ENCODE measurements at regions not wholly inside any gene's neighbourhood (a gene's known extent, or its start where the extent isn't known, plus 50 kb on each side); places are given as distances from the start of the nearest gene placed in this dataset.
"Not testable (repeated sequence)": the region's sequence is repeated elsewhere in the genome, so short reads cannot be mapped to it uniquely, and the experiment has no call there.

GRCh38 chr14:105748204-105748578 lies 221.8 kb downstream of the TMEM121 start:
- no peak overlapping the region for H2AFZ ChIP-seq (ENCODE audit: low read length)
- no peaks in the 10 kb centered on the region for H3K27me3 ChIP-seq (ENCODE audit: control insufficient read depth, insufficient read depth, low read length)
- H3K4me2 ChIP-seq (ENCODE audit: extremely low read depth, insufficient read depth, low read length) = no peak overlapping the region
- H4K20me1 ChIP-seq (ENCODE audit: control insufficient read depth, extremely low read depth, insufficient read depth, low read length) = no peaks in the 10 kb centered on the region
- H3K9ac ChIP-seq (ENCODE audit: insufficient read depth, low read length) = no peak overlapping the region
- DNase-seq (ENCODE audit: low read depth in 2 of 2) = no peak
- no peak overlapping the region for H3K4me3 ChIP-seq (replicated peaks in 1 of 4; ENCODE audit: control extremely low read depth in 1 of 4, insufficient read depth in 1 of 4, low read depth in 3 of 4, low read length in 4 of 4)
- no peaks in the 10 kb centered on the region for H3K79me2 ChIP-seq (ENCODE audit: control insufficient read depth, insufficient read depth, low read length)
- H3K9me3 ChIP-seq (ENCODE audit: control insufficient read depth, insufficient read depth, low read depth, low read length) = no peaks in the 10 kb centered on the region
- TF ChIP-seq CTCF (conservative IDR thresholded peaks at IDR 0.05 in 1 of 2, IDR thresholded peaks at IDR 0.05 in 1 of 2; ENCODE audit: low read depth in 1 of 2, low read length in 2 of 2) (no peak), EZH2 (IDR thresholded peaks at IDR 0.05; ENCODE audit: low read length, missing control alignments) (no peak)
- H3K27ac ChIP-seq (ENCODE audit: insufficient read depth, low read length) = no peak overlapping the region
- H3K4me1 ChIP-seq (ENCODE audit: control insufficient read depth, extremely low read depth, insufficient read depth, low read length) = no peaks in the 10 kb centered on the region
- no peaks in the 10 kb centered on the region for H3K36me3 ChIP-seq (ENCODE audit: control insufficient read depth, insufficient read depth, low read length)

GRCh38 chr14:105748710-105749109 lies 222.3 kb downstream of the TMEM121 start:
- H4K20me1 ChIP-seq (ENCODE audit: control insufficient read depth, extremely low read depth, insufficient read depth, low read length); H3K9me3 ChIP-seq (ENCODE audit: control insufficient read depth, insufficient read depth, low read depth, low read length); H3K4me1 ChIP-seq (ENCODE audit: control insufficient read depth, extremely low read depth, insufficient read depth, low read length); H3K36me3 ChIP-seq (ENCODE audit: control insufficient read depth, insufficient read depth, low read length); H3K27ac ChIP-seq (ENCODE audit: insufficient read depth, low read length); H3K4me3 ChIP-seq (replicated peaks in 1 of 4; ENCODE audit: control extremely low read depth in 1 of 4, insufficient read depth in 1 of 4, low read depth in 3 of 4, low read length in 4 of 4); DNase-seq (ENCODE audit: low read depth in 2 of 2); H3K4me2 ChIP-seq (ENCODE audit: extremely low read depth, insufficient read depth, low read length); H2AFZ ChIP-seq (ENCODE audit: low read length); H3K27me3 ChIP-seq (ENCODE audit: control insufficient read depth, insufficient read depth, low read length); H3K79me2 ChIP-seq (ENCODE audit: control insufficient read depth, insufficient read depth, low read length); H3K9ac ChIP-seq (ENCODE audit: insufficient read depth, low read length): not testable (repeated sequence)

- H3K79me2 ChIP-seq (ENCODE audit: control insufficient read depth, insufficient read depth, low read length); H3K9ac ChIP-seq (ENCODE audit: insufficient read depth, low read length); H3K27ac ChIP-seq (ENCODE audit: insufficient read depth, low read length); H3K27me3 ChIP-seq (ENCODE audit: control insufficient read depth, insufficient read depth, low read length); H4K20me1 ChIP-seq (ENCODE audit: control insufficient read depth, extremely low read depth, insufficient read depth, low read length); H2AFZ ChIP-seq (ENCODE audit: low read length); H3K4me1 ChIP-seq (ENCODE audit: control insufficient read depth, extremely low read depth, insufficient read depth, low read length); DNase-seq (ENCODE audit: low read depth in 2 of 2); H3K36me3 ChIP-seq (ENCODE audit: control insufficient read depth, insufficient read depth, low read length); H3K9me3 ChIP-seq (ENCODE audit: control insufficient read depth, insufficient read depth, low read depth, low read length); H3K4me3 ChIP-seq (replicated peaks in 1 of 4; ENCODE audit: control extremely low read depth in 1 of 4, insufficient read depth in 1 of 4, low read depth in 3 of 4, low read length in 4 of 4); H3K4me2 ChIP-seq (ENCODE audit: extremely low read depth, insufficient read depth, low read length): not testable (repeated sequence)
These were observed 223.6 kb downstream of the TMEM121 start for GRCh38 chr14:105749870-105750541.

- not testable (repeated sequence) for H3K4me3 ChIP-seq (replicated peaks in 1 of 4; ENCODE audit: control extremely low read depth in 1 of 4, insufficient read depth in 1 of 4, low read depth in 3 of 4, low read length in 4 of 4); H2AFZ ChIP-seq (ENCODE audit: low read length); H3K4me2 ChIP-seq (ENCODE audit: extremely low read depth, insufficient read depth, low read length); H3K27me3 ChIP-seq (ENCODE audit: control insufficient read depth, insufficient read depth, low read length); H3K27ac ChIP-seq (ENCODE audit: insufficient read depth, low read length); H3K9me3 ChIP-seq (ENCODE audit: control insufficient read depth, insufficient read depth, low read depth, low read length); H3K4me1 ChIP-seq (ENCODE audit: control insufficient read depth, extremely low read depth, insufficient read depth, low read length); DNase-seq (ENCODE audit: low read depth in 2 of 2); H3K9ac ChIP-seq (ENCODE audit: insufficient read depth, low read length); H4K20me1 ChIP-seq (ENCODE audit: control insufficient read depth, extremely low read depth, insufficient read depth, low read length); H3K36me3 ChIP-seq (ENCODE audit: control insufficient read depth, insufficient read depth, low read length); H3K79me2 ChIP-seq (ENCODE audit: control insufficient read depth, insufficient read depth, low read length)
These were observed 224.9 kb downstream of the TMEM121 start for GRCh38 chr14:105751291-105751751.

GRCh38 chr14:105752420-105752819 lies 226.0 kb downstream of the TMEM121 start:
- not testable (repeated sequence) for H3K36me3 ChIP-seq (ENCODE audit: control insufficient read depth, insufficient read depth, low read length); H3K4me1 ChIP-seq (ENCODE audit: control insufficient read depth, extremely low read depth, insufficient read depth, low read length); DNase-seq (ENCODE audit: low read depth in 2 of 2); H3K4me3 ChIP-seq (replicated peaks in 1 of 4; ENCODE audit: control extremely low read depth in 1 of 4, insufficient read depth in 1 of 4, low read depth in 3 of 4, low read length in 4 of 4); H3K4me2 ChIP-seq (ENCODE audit: extremely low read depth, insufficient read depth, low read length); H3K9ac ChIP-seq (ENCODE audit: insufficient read depth, low read length); H3K27me3 ChIP-seq (ENCODE audit: control insufficient read depth, insufficient read depth, low read length); H4K20me1 ChIP-seq (ENCODE audit: control insufficient read depth, extremely low read depth, insufficient read depth, low read length); H2AFZ ChIP-seq (ENCODE audit: low read length); H3K9me3 ChIP-seq (ENCODE audit: control insufficient read depth, insufficient read depth, low read depth, low read length); H3K79me2 ChIP-seq (ENCODE audit: control insufficient read depth, insufficient read depth, low read length); H3K27ac ChIP-seq (ENCODE audit: insufficient read depth, low read length)
